Calu3 (cell line): ENCODE measurements at regions not wholly inside any gene's neighbourhood (a gene's known extent, or its start where the extent isn't known, plus 50 kb on each side); places are given as distances from the start of the nearest gene placed in this dataset.

ENCODE experiments used
- BruUV-seq: library from RNA; stranded (reverse); fragments of 400-500 nt; replicated peaks from 2 replicates; lab custom pipeline; 2021; lab: Mats Ljungman, UMichigan
- CTCF ChIA-PET: fragments of 300-600 bp; sonication (Branson Sonifier 250); formaldehyde crosslinking; loops from one replicate; lab custom pipeline; 2022; ENCODE audit warnings: antibody characterized with exemption; lab: Charles Lee
- DNase-seq: peaks from one replicate; pipeline ENCODE4 v3.0.0; 2022
- H3K27ac Mint-ChIP-seq: one replicate; pipeline ENCODE4 v1.8.0; 2022; ENCODE audit warnings: mixed read lengths; ENCODE audit not compliant: unreplicated experiment
- H3K27me3 Mint-ChIP-seq: one replicate; pipeline ENCODE4 v1.8.0; 2022; ENCODE audit warnings: mixed read lengths; ENCODE audit not compliant: unreplicated experiment
- H3K36me3 Mint-ChIP-seq: one replicate; pipeline ENCODE4 v1.8.0; 2022; ENCODE audit warnings: mild to moderate bottlenecking, moderate library complexity, mixed read lengths; ENCODE audit not compliant: insufficient read depth, unreplicated experiment
- H3K4me1 Mint-ChIP-seq: one replicate; pipeline ENCODE4 v1.8.0; 2022; ENCODE audit warnings: mild to moderate bottlenecking, low read depth, mixed read lengths; ENCODE audit not compliant: unreplicated experiment
- H3K4me3 Mint-ChIP-seq: one replicate; pipeline ENCODE4 v1.8.0; 2022; ENCODE audit warnings: mild to moderate bottlenecking, low read depth, moderate library complexity, mixed read lengths; ENCODE audit not compliant: unreplicated experiment
- H3K9me3 Mint-ChIP-seq: one replicate; pipeline ENCODE4 v1.8.0; 2022; ENCODE audit warnings: low read depth, mixed read lengths; ENCODE audit not compliant: unreplicated experiment
- intact Hi-C: fragments of 100-400 bp; cut with micrococcal nuclease; formaldehyde crosslinking; loops from one replicate; pipeline ENCODE4 v1.10.0; 2022; ENCODE audit not compliant: unreplicated experiment
- TF ChIP-seq, protein P1 (sequence below): fragments of 200-600 bp; IDR thresholded peaks from one replicate; pipeline ENCODE4 v1.8.0; 2022; ENCODE audit warnings: antibody characterized with exemption; ENCODE audit not compliant: unreplicated experiment

DNA sequence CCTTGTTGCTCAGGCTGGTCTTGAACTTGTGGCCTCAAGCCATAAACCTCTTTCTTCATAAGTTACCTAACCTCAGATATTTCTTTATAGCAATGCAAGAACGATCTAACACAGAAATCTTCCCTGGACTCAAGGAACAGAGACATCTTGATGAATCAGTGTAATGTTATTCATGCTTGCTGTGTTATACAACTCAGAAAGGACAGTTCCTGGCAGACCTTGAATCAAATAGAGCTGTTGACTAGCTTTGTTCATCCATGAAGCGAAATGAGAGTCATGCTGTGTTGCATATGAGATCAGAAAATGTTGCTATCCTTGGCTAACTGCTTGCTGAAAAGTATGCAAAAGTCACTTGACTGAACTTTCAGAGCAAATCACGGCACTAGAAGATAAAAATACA is 72.6 kb upstream of the ARHGAP24 start:
- BruUV-seq, result no TSS peak
- no peaks in the 10 kb centered on the region for H3K9me3 Mint-ChIP-seq
- DNase-seq, result no peak
- H3K27me3 Mint-ChIP-seq, result no peaks in the 10 kb centered on the region
- CTCF ChIA-PET, result no interaction called here
- no peak overlapping the region for H3K4me3 Mint-ChIP-seq
- H3K36me3 Mint-ChIP-seq, result no peaks in the 10 kb centered on the region
- H3K27ac Mint-ChIP-seq, result no peak overlapping the region
- TF ChIP-seq, protein P1, sequence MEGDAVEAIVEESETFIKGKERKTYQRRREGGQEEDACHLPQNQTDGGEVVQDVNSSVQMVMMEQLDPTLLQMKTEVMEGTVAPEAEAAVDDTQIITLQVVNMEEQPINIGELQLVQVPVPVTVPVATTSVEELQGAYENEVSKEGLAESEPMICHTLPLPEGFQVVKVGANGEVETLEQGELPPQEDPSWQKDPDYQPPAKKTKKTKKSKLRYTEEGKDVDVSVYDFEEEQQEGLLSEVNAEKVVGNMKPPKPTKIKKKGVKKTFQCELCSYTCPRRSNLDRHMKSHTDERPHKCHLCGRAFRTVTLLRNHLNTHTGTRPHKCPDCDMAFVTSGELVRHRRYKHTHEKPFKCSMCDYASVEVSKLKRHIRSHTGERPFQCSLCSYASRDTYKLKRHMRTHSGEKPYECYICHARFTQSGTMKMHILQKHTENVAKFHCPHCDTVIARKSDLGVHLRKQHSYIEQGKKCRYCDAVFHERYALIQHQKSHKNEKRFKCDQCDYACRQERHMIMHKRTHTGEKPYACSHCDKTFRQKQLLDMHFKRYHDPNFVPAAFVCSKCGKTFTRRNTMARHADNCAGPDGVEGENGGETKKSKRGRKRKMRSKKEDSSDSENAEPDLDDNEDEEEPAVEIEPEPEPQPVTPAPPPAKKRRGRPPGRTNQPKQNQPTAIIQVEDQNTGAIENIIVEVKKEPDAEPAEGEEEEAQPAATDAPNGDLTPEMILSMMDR, result no peak
- intact Hi-C loops, result no loop called here
- no peaks in the 10 kb centered on the region for H3K4me1 Mint-ChIP-seq

DNA sequence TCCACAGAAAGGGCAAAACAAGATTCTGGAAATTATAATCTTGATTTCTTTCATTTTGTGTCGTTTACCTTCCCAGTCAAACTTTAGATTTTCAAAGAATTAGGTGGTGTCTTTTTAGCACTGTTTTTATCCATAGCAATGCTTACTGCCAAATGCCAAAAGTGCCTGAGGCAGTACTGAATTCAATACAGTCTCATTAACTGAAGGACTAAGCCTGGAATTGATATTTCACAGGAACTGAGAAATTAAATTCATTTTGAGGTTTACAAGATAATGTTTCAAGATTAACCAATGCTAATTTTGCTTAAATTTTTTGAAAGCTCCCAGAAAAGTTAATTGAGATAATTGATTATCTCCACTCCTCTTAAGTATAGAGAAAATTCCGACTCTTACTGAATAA is 68.8 kb upstream of the ARHGAP24 start:
- no peaks in the 10 kb centered on the region for H3K36me3 Mint-ChIP-seq
- no peak for DNase-seq
- no peaks in the 10 kb centered on the region for H3K4me1 Mint-ChIP-seq
- intact Hi-C loops, result no loop called here
- H3K27me3 Mint-ChIP-seq, result no peaks in the 10 kb centered on the region
- H3K9me3 Mint-ChIP-seq, result no peaks in the 10 kb centered on the region
- CTCF ChIA-PET, result no interaction called here
- no peak overlapping the region for H3K27ac Mint-ChIP-seq
- TF ChIP-seq, protein P1, result no peak
- BruUV-seq, result no TSS peak
- H3K4me3 Mint-ChIP-seq, result no peak overlapping the region

DNA sequence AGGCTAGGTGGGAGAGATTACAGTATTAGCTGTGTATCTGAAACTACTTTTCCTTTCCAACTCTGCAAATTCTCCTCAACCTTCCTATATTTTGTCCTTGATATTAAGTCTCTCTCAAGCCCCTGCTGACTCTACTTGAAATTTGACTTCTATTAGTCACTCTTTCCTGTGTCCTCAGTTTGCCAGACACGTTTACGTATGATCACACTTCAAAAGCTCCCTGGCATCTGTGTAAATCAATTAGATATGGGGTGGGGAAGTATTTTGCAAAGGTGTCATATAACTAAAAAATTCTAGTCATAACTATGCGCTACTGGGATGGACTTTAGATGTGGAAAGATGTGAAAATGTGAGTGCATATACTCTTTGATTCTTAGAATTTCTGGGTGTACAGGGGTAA is 67.4 kb upstream of the ARHGAP24 start:
- Mint-ChIP-seq H3K9me3 (no peaks in the 10 kb centered on the region), H3K36me3 (no peaks in the 10 kb centered on the region)

DNA sequence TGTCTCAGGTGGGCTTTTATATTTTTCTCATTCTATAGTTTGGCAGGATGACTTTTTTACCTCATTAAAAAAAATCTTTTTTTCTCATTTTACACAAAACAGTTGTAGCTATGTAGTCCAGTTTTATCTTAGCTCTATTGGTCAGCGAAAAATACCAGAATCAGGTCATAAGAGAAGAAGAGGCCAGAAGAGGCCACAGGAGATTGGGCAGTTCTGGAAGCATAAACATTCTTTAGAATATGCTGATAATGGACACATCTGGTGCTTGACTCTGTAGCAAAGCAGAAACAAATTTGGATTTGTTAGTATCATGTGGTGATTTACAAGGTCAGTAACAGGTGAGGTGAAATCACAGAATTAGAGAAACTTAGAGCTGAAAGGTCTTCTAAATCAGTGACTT is 66.6 kb upstream of the ARHGAP24 start:
- Mint-ChIP-seq H3K36me3 (no peaks in the 10 kb centered on the region), H3K4me1 (no peaks in the 10 kb centered on the region), H3K27ac (no peak overlapping the region), H3K4me3 (no peak overlapping the region), H3K9me3 (no peaks in the 10 kb centered on the region), H3K27me3 (no peaks in the 10 kb centered on the region)
- DNase-seq, result no peak
- CTCF ChIA-PET, result interaction anchor here (1.0 kb wide), 1 partner anchor 9 kb away, joined by 3 read pairs; no protein-coding TSS in a partner anchor
- BruUV-seq, result no TSS peak
- intact Hi-C loops, result no loop called here
- TF ChIP-seq, protein P1, result no peak

More for the DNA sequence above, 67.4 kb upstream of the ARHGAP24 start:
- BruUV-seq, result no TSS peak
- intact Hi-C loops, result no loop called here
- no peak overlapping the region for H3K27ac Mint-ChIP-seq
- no peak for DNase-seq
- no peaks in the 10 kb centered on the region for H3K27me3 Mint-ChIP-seq
- no peak overlapping the region for H3K4me3 Mint-ChIP-seq
- CTCF ChIA-PET, result no interaction called here
- TF ChIP-seq, protein P1, result no peak
- no peaks in the 10 kb centered on the region for H3K4me1 Mint-ChIP-seq

DNA sequence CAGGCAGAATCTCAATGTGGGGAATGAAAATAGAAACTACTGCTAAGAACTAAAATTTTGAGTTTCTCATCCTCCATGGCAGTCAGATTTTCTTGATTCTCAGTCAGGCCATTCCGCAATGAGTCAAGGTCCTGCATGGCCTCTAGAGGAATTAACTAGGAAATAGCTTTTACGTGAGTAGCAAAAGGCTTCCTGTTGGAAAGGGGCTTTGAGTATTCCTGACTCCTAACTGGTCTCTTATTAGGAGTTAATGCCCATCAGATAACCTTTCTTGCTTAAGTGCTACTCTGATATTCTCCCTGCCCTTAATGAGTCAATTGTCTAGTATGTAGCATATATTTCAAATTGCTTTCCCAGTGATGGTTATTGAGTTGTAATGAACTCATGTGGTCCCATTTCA is 65.7 kb upstream of the ARHGAP24 start:
- DNase-seq, result no peak
- Mint-ChIP-seq H3K4me3 (no peak overlapping the region), H3K4me1 (no peaks in the 10 kb centered on the region), H3K27ac (no peak overlapping the region), H3K9me3 (no peaks in the 10 kb centered on the region), H3K27me3 (no peaks in the 10 kb centered on the region), H3K36me3 (no peaks in the 10 kb centered on the region)
- TF ChIP-seq, protein P1, result no peak
- CTCF ChIA-PET, result no interaction called here
- intact Hi-C loops, result no loop called here
- no TSS peak for BruUV-seq
